OCI-LY7 (cell line): ENCODE measurements at regions not wholly inside any gene's neighbourhood (a gene's known extent, or its start where the extent isn't known, plus 50 kb on each side); places are given as distances from the start of the nearest gene placed in this dataset.

Source experiments
- EZH2phosphoT487 ChIP-seq: fragments of 200-600 bp; sonication (generic); IDR thresholded peaks from 2 replicates; pipeline ENCODE4 v1.6.1; 2018; ENCODE audit warnings: low read depth, borderline replicate concordance, mild to moderate bottlenecking, mixed run types, antibody characterized with exemption, low read length, moderate library complexity, mixed read lengths
- TF ChIP-seq, protein P1 (sequence below): fragments of 200-600 bp; sonication (generic); conservative IDR thresholded peaks from 2 replicates; pipeline ENCODE4 v1.5.1; 2014; ENCODE audit warnings: mild to moderate bottlenecking, antibody characterized with exemption, low read length, moderate library complexity, mixed read lengths

DNA sequence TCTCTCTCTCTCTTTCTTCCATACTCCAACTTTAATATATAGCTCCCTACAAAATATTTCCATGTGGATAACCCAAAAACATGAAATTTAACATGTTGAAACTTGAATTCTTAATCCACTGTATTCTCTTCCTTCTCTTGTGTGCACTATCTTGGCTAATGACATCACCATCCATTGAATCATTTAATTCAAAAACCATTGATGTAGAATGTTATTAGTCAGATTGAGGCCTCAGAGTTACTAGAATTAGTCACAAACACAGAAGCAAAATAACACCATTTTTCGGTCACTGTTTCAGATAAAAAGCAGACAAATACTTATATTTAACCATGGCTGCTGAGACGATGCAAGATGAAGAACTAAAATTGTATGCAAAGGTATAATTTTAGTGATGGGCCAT, 256.9 kb upstream of the LRRC3B start:
- TF ChIP-seq, protein P1, sequence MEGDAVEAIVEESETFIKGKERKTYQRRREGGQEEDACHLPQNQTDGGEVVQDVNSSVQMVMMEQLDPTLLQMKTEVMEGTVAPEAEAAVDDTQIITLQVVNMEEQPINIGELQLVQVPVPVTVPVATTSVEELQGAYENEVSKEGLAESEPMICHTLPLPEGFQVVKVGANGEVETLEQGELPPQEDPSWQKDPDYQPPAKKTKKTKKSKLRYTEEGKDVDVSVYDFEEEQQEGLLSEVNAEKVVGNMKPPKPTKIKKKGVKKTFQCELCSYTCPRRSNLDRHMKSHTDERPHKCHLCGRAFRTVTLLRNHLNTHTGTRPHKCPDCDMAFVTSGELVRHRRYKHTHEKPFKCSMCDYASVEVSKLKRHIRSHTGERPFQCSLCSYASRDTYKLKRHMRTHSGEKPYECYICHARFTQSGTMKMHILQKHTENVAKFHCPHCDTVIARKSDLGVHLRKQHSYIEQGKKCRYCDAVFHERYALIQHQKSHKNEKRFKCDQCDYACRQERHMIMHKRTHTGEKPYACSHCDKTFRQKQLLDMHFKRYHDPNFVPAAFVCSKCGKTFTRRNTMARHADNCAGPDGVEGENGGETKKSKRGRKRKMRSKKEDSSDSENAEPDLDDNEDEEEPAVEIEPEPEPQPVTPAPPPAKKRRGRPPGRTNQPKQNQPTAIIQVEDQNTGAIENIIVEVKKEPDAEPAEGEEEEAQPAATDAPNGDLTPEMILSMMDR, result no peak
- no peak for TF ChIP-seq EZH2phosphoT487
